Fibroblast of peridontal ligament (primary cell): ENCODE measurements at regions not wholly inside any gene's neighbourhood (a gene's known extent, or its start where the extent isn't known, plus 50 kb on each side); places are given as distances from the start of the nearest gene placed in this dataset.
"Not testable (repeated sequence)": the region's sequence is repeated elsewhere in the genome, so short reads cannot be mapped to it uniquely, and the experiment has no call there.

Source experiments
- DNase-seq: peaks from one replicate; pipeline ENCODE4 v3.0.0-alpha.2; 2010; ENCODE audit errors: extremely low read depth

DNA sequence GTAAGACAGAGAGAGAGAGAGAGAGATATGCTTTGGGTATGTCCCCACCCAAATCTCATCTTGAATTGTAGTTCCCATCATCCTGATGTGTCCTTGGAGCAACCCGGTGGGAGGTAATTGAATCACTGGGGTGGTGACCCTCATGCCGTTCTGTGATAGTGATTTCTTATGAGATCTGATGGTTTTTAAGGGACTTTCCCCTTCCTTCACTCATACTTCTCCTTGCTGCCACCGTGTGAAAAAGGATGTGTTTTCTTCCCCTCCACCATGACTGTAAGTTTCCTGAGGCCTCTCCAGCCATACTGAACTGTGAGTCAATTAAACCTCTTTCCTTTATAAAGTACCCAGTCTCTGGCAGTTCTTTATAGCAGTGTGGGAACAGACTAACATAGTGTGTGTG, 60.3 kb downstream of the EOMES start:
- DNase-seq: no peak

DNA sequence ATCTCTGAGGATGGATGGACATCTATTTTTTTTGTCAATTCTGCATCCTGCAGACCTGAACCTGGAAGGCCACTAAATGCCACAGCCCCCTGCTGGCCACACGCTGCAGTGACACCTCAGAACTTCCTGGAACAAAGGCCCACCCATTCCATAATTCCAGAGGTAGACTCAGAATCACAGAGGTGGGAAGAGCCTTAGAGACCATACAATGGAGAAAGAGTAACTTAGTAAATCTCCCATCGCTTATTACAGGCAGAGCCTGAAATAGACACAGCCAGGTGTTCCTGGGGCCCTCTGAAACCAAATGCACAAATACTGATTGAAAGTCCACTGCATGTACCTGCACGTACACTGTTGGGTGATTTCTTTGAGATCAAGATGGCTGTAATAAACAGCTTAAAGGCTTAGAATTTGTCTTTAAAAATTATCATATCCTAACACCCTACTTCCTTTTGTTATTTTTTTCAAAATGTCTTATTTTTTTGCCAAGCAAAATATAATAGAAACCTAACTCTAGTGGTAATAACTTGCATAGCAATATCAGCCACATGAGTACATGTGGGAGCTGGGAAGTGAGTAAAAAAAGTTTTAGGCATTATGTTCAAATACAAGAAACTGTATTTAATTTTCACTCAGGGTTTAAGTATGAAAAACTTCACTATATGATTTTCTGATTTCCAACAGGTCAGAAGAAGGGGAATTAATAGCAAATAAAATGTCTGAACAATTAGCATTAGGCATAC, 62.7 kb downstream of the EOMES start:
- peak; percentile 38 for DNase-seq

GRCh38 chr3:27658741-27659140, 63.4 kb downstream of the EOMES start:
- no peak for DNase-seq

DNA sequence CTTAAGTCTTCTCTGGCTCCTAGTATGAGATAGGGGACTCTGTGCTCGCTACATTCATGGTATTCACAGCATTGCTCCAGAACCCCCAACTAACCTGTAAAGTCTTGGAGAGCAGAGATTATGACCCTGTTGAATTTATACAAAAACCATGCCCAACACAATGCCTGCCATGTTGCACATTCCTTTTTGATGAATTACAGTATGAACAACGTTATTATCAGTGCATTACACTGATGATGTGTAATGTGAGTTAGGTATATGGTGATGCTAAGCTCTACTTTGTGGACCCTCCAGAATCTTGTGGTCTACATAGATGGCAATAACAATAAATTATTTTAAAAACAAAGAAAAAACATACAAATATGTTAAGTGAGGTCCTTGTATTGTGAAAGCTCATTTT, 64.3 kb downstream of the EOMES start:
- no peak for DNase-seq

- no peak for DNase-seq
These were observed 64.7 kb downstream of the EOMES start for GRCh38 chr3:27657404-27657803.

DNA sequence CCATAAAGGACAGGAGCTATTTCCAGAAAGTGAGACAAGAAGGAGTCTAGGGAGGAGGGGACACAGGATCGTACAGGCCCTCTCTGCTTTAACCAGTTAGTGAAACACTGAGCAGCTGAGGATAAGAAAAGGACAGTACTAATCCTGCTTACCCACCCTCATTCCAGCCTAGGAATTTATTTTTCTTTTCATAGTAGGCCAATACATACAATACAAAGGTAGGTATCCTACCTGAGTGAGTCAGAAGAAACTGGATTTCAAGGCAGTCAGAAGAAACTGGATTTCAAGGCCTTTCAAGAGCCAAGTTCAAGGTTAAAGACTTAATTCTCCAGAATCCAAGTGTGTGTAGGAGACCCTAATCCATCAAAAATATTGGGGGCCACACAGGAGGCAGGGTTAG, 65.3 kb downstream of the EOMES start:
- DNase-seq: no peak

GRCh38 chr3:27655547-27655946, 66.6 kb downstream of the EOMES start:
- no peak for DNase-seq

GRCh38 chr3:27653803-27654558, 68.1 kb downstream of the EOMES start:
- DNase-seq: no peak

DNA sequence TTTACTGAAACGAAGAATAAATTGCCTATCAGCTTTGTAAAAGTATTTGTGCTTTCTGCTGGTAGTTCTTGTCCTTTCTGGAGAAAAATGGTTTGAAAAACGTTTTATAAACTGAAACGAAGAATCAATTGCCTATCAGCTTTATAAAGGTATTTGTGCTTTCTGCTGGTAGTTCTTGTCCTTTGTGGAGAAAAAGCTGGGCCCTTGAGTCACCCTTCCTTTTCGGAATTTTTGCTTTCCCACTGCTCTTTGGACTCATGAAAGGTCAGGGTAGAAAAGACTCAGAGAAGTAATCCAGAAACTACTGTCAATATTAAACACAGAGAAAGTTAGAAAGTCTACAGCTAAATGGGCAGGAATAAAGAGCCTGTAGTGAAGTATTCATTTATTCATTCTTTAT, 72.8 kb downstream of the EOMES start:
- no peak for DNase-seq

DNA sequence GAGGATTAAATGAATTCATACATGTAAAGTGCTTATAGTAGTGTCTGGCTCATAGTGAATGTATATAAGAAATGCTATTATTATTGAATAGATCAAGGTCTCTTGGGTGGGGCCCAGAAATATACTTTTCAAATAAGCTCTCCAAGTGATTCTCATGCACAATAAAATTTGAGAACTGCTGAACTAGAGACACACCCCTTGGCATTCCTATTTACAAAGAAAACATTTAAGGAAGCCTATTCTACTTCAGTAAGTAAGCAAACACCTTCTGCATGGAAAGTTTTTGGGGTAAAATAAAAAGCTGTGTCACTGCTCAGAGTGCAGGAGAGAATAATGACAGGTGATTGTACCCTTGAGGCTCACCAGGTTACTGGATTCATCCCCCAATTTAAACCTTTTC, 75.2 kb downstream of the EOMES start:
- no peak for DNase-seq

DNA sequence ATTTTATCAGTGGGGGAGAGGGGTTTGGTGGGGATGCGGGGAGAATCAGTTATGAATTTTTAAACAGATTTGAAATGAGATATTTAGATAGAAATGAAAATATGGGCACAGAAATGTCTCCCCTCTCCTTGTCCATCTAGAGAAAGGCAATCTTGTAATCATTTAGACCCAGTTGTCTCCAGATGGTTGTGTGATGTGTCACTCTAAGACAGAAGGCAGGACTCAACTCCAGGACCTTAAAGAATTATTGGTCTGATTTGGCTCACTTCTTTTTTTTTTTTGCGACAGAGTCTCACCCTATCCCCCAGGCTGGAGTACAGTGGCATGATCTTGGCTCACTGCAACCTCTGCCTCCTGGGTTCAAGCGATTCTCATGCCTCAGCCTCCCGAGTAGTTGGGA, 77.2 kb downstream of the EOMES start:
- DNase-seq: peak; percentile 25

- DNase-seq: peak; percentile 51
These were observed 78.8 kb downstream of the EOMES start for GRCh38 chr3:27643355-27643754.

DNA sequence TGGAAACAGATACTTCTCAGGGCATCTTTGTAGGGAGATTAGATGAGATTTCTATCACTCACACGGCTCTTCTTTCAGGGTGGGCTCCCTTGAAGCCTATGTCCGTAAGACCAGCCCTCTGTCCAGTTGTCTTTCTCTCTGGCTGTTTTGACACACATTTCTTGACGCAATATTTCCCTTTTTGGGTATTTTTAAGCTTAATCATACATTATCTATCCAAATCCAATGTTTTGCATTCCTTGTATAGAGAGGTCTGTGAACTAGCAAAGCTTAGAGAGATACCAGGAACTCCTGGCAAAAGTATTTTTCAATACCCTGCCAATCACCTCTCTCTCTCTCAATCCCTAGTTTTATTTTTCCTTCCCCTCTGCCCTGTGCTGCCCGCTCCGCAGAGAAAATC, 79.3 kb downstream of the EOMES start:
- no peak for DNase-seq

DNA sequence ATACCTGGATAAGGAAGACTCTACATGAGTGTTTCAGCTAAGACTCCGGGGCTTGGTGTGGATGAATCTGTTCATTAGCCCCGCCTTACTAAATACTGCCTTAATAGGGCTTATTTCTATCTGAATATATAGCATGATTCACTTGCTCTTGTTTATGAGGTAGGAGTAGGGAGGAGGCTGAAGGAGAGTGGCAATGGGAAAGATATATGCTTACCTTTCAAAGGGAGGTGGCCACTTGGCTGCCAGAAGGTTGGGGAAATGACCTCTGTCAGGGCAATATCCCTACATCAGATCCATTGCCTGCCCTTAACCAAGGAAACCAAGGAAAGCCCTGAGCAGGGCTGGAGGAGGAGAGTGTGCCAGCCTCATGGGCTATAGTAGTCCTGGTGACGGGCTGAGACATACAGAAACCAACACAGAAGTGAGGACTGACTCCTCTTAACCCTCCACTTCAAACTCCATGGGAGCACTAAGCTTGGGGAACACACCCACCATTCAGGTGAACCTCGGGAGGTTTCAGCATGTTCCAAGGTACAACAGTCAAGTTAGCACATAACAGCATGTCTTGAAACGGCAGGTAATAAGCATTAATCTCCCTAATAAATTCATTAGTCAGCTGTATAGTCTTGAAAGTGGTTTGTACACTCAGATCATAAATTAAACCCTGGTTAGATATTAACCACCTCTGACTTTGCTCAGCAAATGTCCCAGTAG, 80.1 kb downstream of the EOMES start:
- DNase-seq: no peak

DNA sequence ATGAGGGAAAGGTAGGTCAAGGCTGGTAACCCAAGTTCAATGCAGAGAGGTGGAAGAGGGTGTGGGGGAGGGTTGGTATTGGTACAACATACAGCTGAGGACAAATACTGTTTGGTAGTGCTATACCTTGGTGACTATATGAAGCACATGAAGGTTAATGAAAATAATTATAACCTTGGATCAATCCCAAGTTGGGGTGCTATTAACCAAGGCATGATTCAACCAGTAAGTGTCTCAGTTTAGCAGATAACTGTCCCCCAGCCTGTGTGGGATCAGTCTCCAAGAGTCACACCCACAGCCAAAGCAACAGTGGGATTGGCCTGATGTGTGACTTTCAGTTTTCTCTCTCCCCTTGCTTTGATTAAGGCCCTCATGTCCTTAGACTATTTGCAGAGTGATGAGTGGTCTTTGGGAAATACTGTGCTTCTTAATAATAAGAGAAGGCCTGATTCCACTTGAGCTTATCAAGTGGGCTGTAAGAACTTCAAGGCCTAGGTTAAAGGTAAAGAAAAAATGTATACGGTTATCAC, 80.8 kb downstream of the EOMES start:
- no peak for DNase-seq

- no peak for DNase-seq
These were observed 82.9 kb downstream of the EOMES start for GRCh38 chr3:27639271-27639670.

- no peak for DNase-seq
These were observed 83.5 kb downstream of the EOMES start for GRCh38 chr3:27638594-27638993.

- DNase-seq: no peak
These were observed 84.7 kb downstream of the EOMES start for GRCh38 chr3:27637346-27637995.

- DNase-seq: not testable (repeated sequence)
These were observed 87.1 kb downstream of the EOMES start for GRCh38 chr3:27635006-27635405.

DNA sequence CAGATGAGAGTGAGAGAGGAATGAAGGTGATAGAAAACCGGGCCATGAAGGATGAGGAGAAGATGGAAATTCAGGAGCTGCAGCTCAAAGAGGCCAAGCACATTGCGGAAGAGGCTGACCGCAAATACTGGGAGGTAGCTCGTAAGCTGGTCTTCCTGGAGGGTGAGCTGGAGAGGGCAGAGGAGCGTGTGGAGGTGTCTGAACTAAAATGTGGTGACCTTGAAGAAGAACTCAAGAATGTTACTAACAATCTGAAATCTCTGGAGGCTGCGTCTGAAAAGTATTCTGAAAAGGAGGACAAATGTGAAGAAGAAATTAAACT, 88.9 kb downstream of the EOMES start:
- no peak for DNase-seq

- DNase-seq: peak; percentile 71
These were observed 89.5 kb downstream of the EOMES start for GRCh38 chr3:27632431-27633223.
